ENCODE measurements at regions not wholly inside any gene's neighbourhood (a gene's known extent, or its start where the extent isn't known, plus 50 kb on each side); places are given as distances from the start of the nearest gene placed in this dataset.

GRCh38 chrX:6885396-6885795 is 262.1 kb upstream of the STS start:
- no peak overlapping the region for H2AFZ ChIP-seq
- 34 to 36% methylated on average over 2 of the region's 2 CpGs for WGBS, 2 experiments (ENCODE audit: low coverage in 1 of 2, low lambda C conversion rate in 2 of 2, missing lambda C conversion rate in 2 of 2)
- H3K27me3 ChIP-seq (replicated peaks; ENCODE audit: insufficient read depth): no peaks in the 10 kb centered on the region
- H3K36me3 ChIP-seq (ENCODE audit: low read depth): no peaks in the 10 kb centered on the region
- no peak for DNase-seq
- no peak for TF ChIP-seq EZH2 (IDR thresholded peaks at IDR 0.05; ENCODE audit: insufficient read depth, poor library complexity, severe bottlenecking)
- no peak for TF ChIP-seq EZH2phosphoT487 (IDR thresholded peaks at IDR 0.05; ENCODE audit: insufficient read depth, low read depth)
- H3K9me3 ChIP-seq (ENCODE audit: low read depth): no peaks in the 10 kb centered on the region
- in situ Hi-C loops (cut with MboI): no loop called here
- H4K20me1 ChIP-seq (ENCODE audit: insufficient read depth): no peaks in the 10 kb centered on the region
- no peak overlapping the region for H3K9ac ChIP-seq
- no peak overlapping the region for H3K4me3 ChIP-seq
- no peaks in the 10 kb centered on the region for H3K4me1 ChIP-seq (ENCODE audit: insufficient read depth)
- H3K9me2 ChIP-seq (ENCODE audit: insufficient read depth): no peaks in the 10 kb centered on the region
- no peak overlapping the region for H3K27ac ChIP-seq
- H3K4me2 ChIP-seq (ENCODE audit: unreplicated experiment): no peak overlapping the region
- no peaks in the 10 kb centered on the region for H3F3A ChIP-seq (ENCODE audit: insufficient read depth)
- no peaks in the 10 kb centered on the region for H3K79me2 ChIP-seq (ENCODE audit: insufficient read depth)

- Histone ChIP-seq H3K4me3 (no peak overlapping the region), H3K9me3 (ENCODE audit: low read depth) (no peaks in the 10 kb centered on the region), H3K27me3 (replicated peaks; ENCODE audit: insufficient read depth) (no peaks in the 10 kb centered on the region), H3K4me1 (ENCODE audit: insufficient read depth) (no peaks in the 10 kb centered on the region), H3K27ac (no peak overlapping the region), H3K79me2 (ENCODE audit: insufficient read depth) (no peaks in the 10 kb centered on the region), H3F3A (ENCODE audit: insufficient read depth) (no peaks in the 10 kb centered on the region), H3K9me2 (ENCODE audit: insufficient read depth) (no peaks in the 10 kb centered on the region), H3K4me2 (ENCODE audit: unreplicated experiment) (no peak overlapping the region), H3K9ac (no peak overlapping the region), H3K36me3 (ENCODE audit: low read depth) (no peaks in the 10 kb centered on the region), H4K20me1 (ENCODE audit: insufficient read depth) (no peaks in the 10 kb centered on the region), H2AFZ (no peak overlapping the region)
- no peak for TF ChIP-seq EZH2phosphoT487 (IDR thresholded peaks at IDR 0.05; ENCODE audit: insufficient read depth, low read depth)
- no peak for TF ChIP-seq EZH2 (IDR thresholded peaks at IDR 0.05; ENCODE audit: insufficient read depth, poor library complexity, severe bottlenecking)
- in situ Hi-C loops (cut with MboI): no loop called here
- DNase-seq: no peak
- 42 to 57% methylated on average over 5 of the region's 5 CpGs for WGBS, 2 experiments (ENCODE audit: low coverage in 1 of 2, low lambda C conversion rate in 2 of 2, missing lambda C conversion rate in 2 of 2)
Measured at GRCh38 chrX:6861456-6861855, 286.1 kb upstream of the STS start.

- no peak overlapping the region for H3K4me3 ChIP-seq
- 0 to 10% methylated on average over 2 of the region's 2 CpGs for WGBS, 2 experiments (ENCODE audit: low coverage in 1 of 2, low lambda C conversion rate in 2 of 2, missing lambda C conversion rate in 2 of 2)
- H4K20me1 ChIP-seq (ENCODE audit: insufficient read depth): no peaks in the 10 kb centered on the region
- no peaks in the 10 kb centered on the region for H3K79me2 ChIP-seq (ENCODE audit: insufficient read depth)
- DNase-seq: no peak
- no peaks in the 10 kb centered on the region for H3K9me2 ChIP-seq (ENCODE audit: insufficient read depth)
- no peaks in the 10 kb centered on the region for H3K9me3 ChIP-seq (ENCODE audit: low read depth)
- H3K27ac ChIP-seq: no peak overlapping the region
- no peaks in the 10 kb centered on the region for H3K4me1 ChIP-seq (ENCODE audit: insufficient read depth)
- no peak overlapping the region for H3K9ac ChIP-seq
- in situ Hi-C loops (cut with MboI): no loop called here
- H3K36me3 ChIP-seq (ENCODE audit: low read depth): no peaks in the 10 kb centered on the region
- H2AFZ ChIP-seq: no peak overlapping the region
- no peaks in the 10 kb centered on the region for H3K27me3 ChIP-seq (replicated peaks; ENCODE audit: insufficient read depth)
- no peak overlapping the region for H3K4me2 ChIP-seq (ENCODE audit: unreplicated experiment)
- TF ChIP-seq EZH2 (IDR thresholded peaks at IDR 0.05; ENCODE audit: insufficient read depth, poor library complexity, severe bottlenecking): no peak
- no peak for TF ChIP-seq EZH2phosphoT487 (IDR thresholded peaks at IDR 0.05; ENCODE audit: insufficient read depth, low read depth)
- no peaks in the 10 kb centered on the region for H3F3A ChIP-seq (ENCODE audit: insufficient read depth)
Measured at GRCh38 chrX:6857749-6858148, 289.8 kb upstream of the STS start.

- no peaks in the 10 kb centered on the region for H3K36me3 ChIP-seq (ENCODE audit: low read depth)
- H3K79me2 ChIP-seq (ENCODE audit: insufficient read depth): no peaks in the 10 kb centered on the region
- no peaks in the 10 kb centered on the region for H4K20me1 ChIP-seq (ENCODE audit: insufficient read depth)
- H3F3A ChIP-seq (ENCODE audit: insufficient read depth): no peaks in the 10 kb centered on the region
- no peak overlapping the region for H3K4me3 ChIP-seq
- no peak for DNase-seq
- H3K9ac ChIP-seq: no peak overlapping the region
- H3K4me2 ChIP-seq (ENCODE audit: unreplicated experiment): no peak overlapping the region
- H3K4me1 ChIP-seq (ENCODE audit: insufficient read depth): no peaks in the 10 kb centered on the region
- H3K27ac ChIP-seq: no peak overlapping the region
- no peaks in the 10 kb centered on the region for H3K9me2 ChIP-seq (ENCODE audit: insufficient read depth)
- no peaks in the 10 kb centered on the region for H3K9me3 ChIP-seq (ENCODE audit: low read depth)
- H2AFZ ChIP-seq: no peak overlapping the region
- in situ Hi-C loops (cut with MboI): no loop called here
- WGBS, 2 experiments (ENCODE audit: low coverage in 1 of 2, low lambda C conversion rate in 2 of 2, missing lambda C conversion rate in 2 of 2): 34 to 36% methylated on average over 6 of the region's 6 CpGs
- H3K27me3 ChIP-seq (replicated peaks; ENCODE audit: insufficient read depth): no peaks in the 10 kb centered on the region
- no peak for TF ChIP-seq EZH2 (IDR thresholded peaks at IDR 0.05; ENCODE audit: insufficient read depth, poor library complexity, severe bottlenecking)
- no peak for TF ChIP-seq EZH2phosphoT487 (IDR thresholded peaks at IDR 0.05; ENCODE audit: insufficient read depth, low read depth)
Measured at GRCh38 chrX:6856471-6856870, 291.0 kb upstream of the STS start.

GRCh38 chrX:6852869-6853268 is 294.6 kb upstream of the STS start:
- Histone ChIP-seq H3K9ac (no peak overlapping the region), H3K4me3 (no peak overlapping the region), H3K9me3 (ENCODE audit: low read depth) (no peaks in the 10 kb centered on the region), H3K27me3 (replicated peaks; ENCODE audit: insufficient read depth) (no peaks in the 10 kb centered on the region), H3K9me2 (ENCODE audit: insufficient read depth) (no peaks in the 10 kb centered on the region), H3F3A (ENCODE audit: insufficient read depth) (no peaks in the 10 kb centered on the region), H3K4me1 (ENCODE audit: insufficient read depth) (no peaks in the 10 kb centered on the region), H3K27ac (no peak overlapping the region), H3K36me3 (ENCODE audit: low read depth) (no peaks in the 10 kb centered on the region), H4K20me1 (ENCODE audit: insufficient read depth) (no peaks in the 10 kb centered on the region), H3K79me2 (ENCODE audit: insufficient read depth) (no peaks in the 10 kb centered on the region), H2AFZ (no peak overlapping the region), H3K4me2 (ENCODE audit: unreplicated experiment) (no peak overlapping the region)
- in situ Hi-C loops (cut with MboI): no loop called here
- no peak for DNase-seq
- WGBS, 2 experiments (ENCODE audit: low coverage in 1 of 2, low lambda C conversion rate in 2 of 2, missing lambda C conversion rate in 2 of 2): 28 to 37% methylated on average over 3 of the region's 3 CpGs
- TF ChIP-seq EZH2 (IDR thresholded peaks at IDR 0.05; ENCODE audit: insufficient read depth, poor library complexity, severe bottlenecking) (no peak), EZH2phosphoT487 (IDR thresholded peaks at IDR 0.05; ENCODE audit: insufficient read depth, low read depth) (no peak)
